PC-9 (cell line): ENCODE measurements at regions not wholly inside any gene's neighbourhood (a gene's known extent, or its start where the extent isn't known, plus 50 kb on each side); places are given as distances from the start of the nearest gene placed in this dataset.

Experiments used
- BruUV-seq: library from RNA; stranded (reverse); fragments of 400-500 nt; replicated peaks from 2 replicates; lab custom pipeline; 2021; lab: Mats Ljungman, UMichigan
- CTCF ChIA-PET: fragments of 300-600 bp; sonication (Branson Sonifier 250); formaldehyde crosslinking; loops from one replicate; lab custom pipeline; 2022; ENCODE audit warnings: antibody characterized with exemption; lab: Charles Lee
- POLR2A ChIA-PET: fragments of 300-600 bp; sonication (Branson Sonifier 250); formaldehyde crosslinking; loops from one replicate; lab custom pipeline; 2022; ENCODE audit warnings: antibody characterized with exemption; ENCODE audit not compliant: unreplicated experiment; lab: Charles Lee
- DNase-seq, 2 experiments: peaks; one replicate each; pipeline versions ENCODE4 v3.0.0 to v3.0.0-alpha.2; 2015 to 2022; ENCODE audit warnings: mixed read lengths in 1 of 2
- H2AFZ ChIP-seq: fragments of 200-600 bp; sonication (generic); 2 replicates; pipeline ENCODE4 v1.8.1; 2017; ENCODE audit warnings: antibody characterized with exemption
- H3F3A ChIP-seq: fragments of 200-600 bp; sonication (generic); 2 replicates; pipeline ENCODE4 v1.8.1; 2017; ENCODE audit warnings: antibody characterized with exemption, mild to moderate bottlenecking, low read depth; ENCODE audit not compliant: insufficient read depth
- H3K27ac ChIP-seq: fragments of 200-600 bp; sonication (generic); 2 replicates; pipeline ENCODE4 v1.6.1; 2016; ENCODE audit warnings: mixed run types
- H3K27me3 ChIP-seq: fragments of 200-600 bp; sonication (generic); 2 replicates; pipeline ENCODE4 v1.6.1; 2016; ENCODE audit warnings: low read depth, mixed run types; ENCODE audit not compliant: insufficient read depth
- H3K36me3 ChIP-seq: fragments of 200-600 bp; sonication (generic); 2 replicates; pipeline ENCODE4 v1.6.1; 2016; ENCODE audit warnings: low read depth, mixed run types
- H3K4me1 ChIP-seq: fragments of 200-600 bp; sonication (generic); replicated peaks from 2 replicates; pipeline ENCODE4 v1.6.1; 2016; ENCODE audit warnings: mixed run types; ENCODE audit not compliant: insufficient read depth
- H3K4me2 ChIP-seq: fragments of 200-600 bp; sonication (generic); 2 replicates; pipeline ENCODE4 v1.6.1; 2017; ENCODE audit warnings: mixed run types
- H3K4me3 ChIP-seq: fragments of 200-600 bp; sonication (generic); 2 replicates; pipeline ENCODE4 v1.6.1; 2016; ENCODE audit warnings: mixed run types
- H3K79me2 ChIP-seq: fragments of 200-600 bp; sonication (generic); 2 replicates; pipeline ENCODE4 v1.6.1; 2017; ENCODE audit warnings: low read depth, mixed run types
- H3K9me2 ChIP-seq: fragments of 200-600 bp; sonication (generic); 2 replicates; pipeline ENCODE4 v1.8.1; 2017; ENCODE audit warnings: mild to moderate bottlenecking; ENCODE audit not compliant: insufficient read depth
- H3K9me3 ChIP-seq: fragments of 200-600 bp; sonication (generic); 2 replicates; pipeline ENCODE4 v1.8.1; 2016; ENCODE audit warnings: low read depth; ENCODE audit not compliant: insufficient read depth
- H4K20me1 ChIP-seq: fragments of 200-600 bp; sonication (generic); 2 replicates; pipeline ENCODE4 v1.8.1; 2017; ENCODE audit not compliant: insufficient read depth
- CTCF ChIP-seq: fragments of 200-600 bp; sonication (generic); conservative IDR thresholded peaks from 2 replicates; pipeline ENCODE4 v1.6.1; 2017; ENCODE audit warnings: mixed run types, antibody characterized with exemption, mild to moderate bottlenecking, moderate library complexity
- EZH2 ChIP-seq: fragments of 200-600 bp; sonication (generic); IDR thresholded peaks from 2 replicates; pipeline ENCODE4 v1.8.0; 2017; ENCODE audit warnings: antibody characterized with exemption, low read depth
- intact Hi-C: fragments of 100-400 bp; cut with micrococcal nuclease; formaldehyde crosslinking; loops from one replicate; pipeline ENCODE4 v1.10.0; 2022; ENCODE audit not compliant: unreplicated experiment

GRCh38 chr10:124262234-124262865 lies 156.4 kb downstream of the OAT start:
- no TSS peak for BruUV-seq
- intact Hi-C loops, result no loop called here
- Histone ChIP-seq H3K79me2 (no peaks in the 10 kb centered on the region), H4K20me1 (no peaks in the 10 kb centered on the region), H2AFZ (no peak overlapping the region), H3K9me3 (no peaks in the 10 kb centered on the region), H3K27ac (no peak overlapping the region), H3K4me3 (no peak overlapping the region), H3K4me2 (no peak overlapping the region), H3F3A (no peaks in the 10 kb centered on the region), H3K27me3 (no peaks in the 10 kb centered on the region), H3K9me2 (no peaks in the 10 kb centered on the region), H3K4me1 (no peaks in the 10 kb centered on the region), H3K36me3 (no peaks in the 10 kb centered on the region)
- CTCF ChIA-PET, result no interaction called here
- TF ChIP-seq EZH2 (no peak), CTCF (no peak)
- no peak for DNase-seq
- POLR2A ChIA-PET, result no interaction called here

GRCh38 chr10:124259139-124259825 lies 159.4 kb downstream of the OAT start:
- Histone ChIP-seq H3K36me3 (no peaks in the 10 kb centered on the region), H3F3A (no peaks in the 10 kb centered on the region), H4K20me1 (no peaks in the 10 kb centered on the region), H3K9me2 (no peaks in the 10 kb centered on the region), H3K4me1 (no peaks in the 10 kb centered on the region), H3K4me2 (no peak overlapping the region), H3K79me2 (no peaks in the 10 kb centered on the region), H3K27me3 (no peaks in the 10 kb centered on the region), H2AFZ (no peak overlapping the region), H3K9me3 (no peaks in the 10 kb centered on the region), H3K4me3 (no peak overlapping the region), H3K27ac (no peak overlapping the region)
- DNase-seq, result peak in 1 of 2 experiments; percentile 12
- no TSS peak for BruUV-seq
- POLR2A ChIA-PET, result no interaction called here
- TF ChIP-seq CTCF (peak; percentile 46; the same call in 1 of the 2 replicates), EZH2 (no peak)
- intact Hi-C loops, result loop anchor here (5.0 to 10.0 kb wide), 2 partner anchors 128 to 264 kb away; no protein-coding TSS in a partner anchor
- CTCF ChIA-PET, result interaction anchor here (1.3 kb wide), 1 partner anchor 130 kb away, joined by 3 read pairs; no protein-coding TSS in a partner anchor

- TF ChIP-seq EZH2, result no peak
- TF ChIP-seq CTCF, result no peak
- no peaks in the 10 kb centered on the region for H3K79me2 ChIP-seq
- no peak overlapping the region for H3K27ac ChIP-seq
- H3K4me2 ChIP-seq, result no peak overlapping the region
- no TSS peak for BruUV-seq
- H2AFZ ChIP-seq, result no peak overlapping the region
- no peaks in the 10 kb centered on the region for H3K36me3 ChIP-seq
- no peaks in the 10 kb centered on the region for H3K4me1 ChIP-seq
- no peaks in the 10 kb centered on the region for H4K20me1 ChIP-seq
- intact Hi-C loops, result loop anchor here (5.0 to 10.0 kb wide), 2 partner anchors 130 to 263 kb away; no protein-coding TSS in a partner anchor
- no peaks in the 10 kb centered on the region for H3K9me3 ChIP-seq
- H3K9me2 ChIP-seq, result no peaks in the 10 kb centered on the region
- H3K4me3 ChIP-seq, result no peak overlapping the region
- ChIA-PET CTCF (no interaction called here), POLR2A (no interaction called here)
- H3F3A ChIP-seq, result no peaks in the 10 kb centered on the region
- no peaks in the 10 kb centered on the region for H3K27me3 ChIP-seq
- no peak for DNase-seq
Observed at GRCh38 chr10:124257781-124258180, 160.9 kb downstream of the OAT start.
